Mesenchymal stem cell (in vitro differentiated cells and primary cell): ENCODE measurements at regions not wholly inside any gene's neighbourhood (a gene's known extent, or its start where the extent isn't known, plus 50 kb on each side); places are given as distances from the start of the nearest gene placed in this dataset.

ENCODE experiments used
- DNase-seq: peaks from one replicate; pipeline ENCODE4 v3.0.0-alpha.2; 2013
- H2AFZ ChIP-seq: one replicate; pipeline ENCODE4 v1.6.1; 2013; ENCODE audit warnings: low read depth, mild to moderate bottlenecking, control low read depth, inconsistent platforms, low read length, moderate library complexity
- H2AK5ac ChIP-seq: 2 replicates; pipeline ENCODE4 v1.6.1; 2013; ENCODE audit warnings: low read length, moderate library complexity, mild to moderate bottlenecking, inconsistent platforms; ENCODE audit not compliant: severe bottlenecking
- H2BK120ac ChIP-seq: one replicate; pipeline ENCODE4 v1.6.1; 2013; ENCODE audit warnings: low read depth, mild to moderate bottlenecking, inconsistent platforms, low read length, moderate library complexity
- H2BK12ac ChIP-seq, 2 experiments: one replicate each; pipeline ENCODE4 v1.6.1; 2013; ENCODE audit warnings: inconsistent platforms in 2 of 2, low read length in 2 of 2, mild to moderate bottlenecking in 2 of 2, moderate library complexity in 2 of 2, control low read depth in 1 of 2
- H2BK15ac ChIP-seq: one replicate; pipeline ENCODE4 v1.6.1; 2013; ENCODE audit warnings: mild to moderate bottlenecking, low read depth, inconsistent platforms; ENCODE audit not compliant: poor library complexity, severe bottlenecking
- H2BK5ac ChIP-seq: 2 replicates; pipeline ENCODE4 v1.6.1; 2013; ENCODE audit warnings: low read depth, mild to moderate bottlenecking, low read length, control low read depth, inconsistent platforms; ENCODE audit not compliant: poor library complexity, severe bottlenecking
- H3K14ac ChIP-seq, 2 experiments: one replicate each; pipeline ENCODE4 v1.6.1; 2013; ENCODE audit warnings: inconsistent platforms in 2 of 2, low read length in 2 of 2, control low read depth in 1 of 2, mild to moderate bottlenecking in 1 of 2, moderate library complexity in 1 of 2
- H3K18ac ChIP-seq, 2 experiments: one replicate each; pipeline ENCODE4 v1.6.1; 2013; ENCODE audit warnings: inconsistent platforms in 2 of 2, low read length in 2 of 2, control low read depth in 1 of 2, low read depth in 1 of 2, mild to moderate bottlenecking in 1 of 2
- H3K23ac ChIP-seq, 2 experiments: one replicate each; pipeline ENCODE4 v1.6.1; 2013; ENCODE audit warnings: inconsistent platforms in 2 of 2, low read length in 2 of 2, mild to moderate bottlenecking in 2 of 2, moderate library complexity in 2 of 2, control low read depth in 1 of 2
- H3K27ac ChIP-seq: 2 replicates; pipeline ENCODE4 v1.5.1; 2013; ENCODE audit warnings: mild to moderate bottlenecking, moderate library complexity, low read length, control low read depth, inconsistent platforms; ENCODE audit not compliant: poor library complexity, severe bottlenecking
- H3K27me3 ChIP-seq, 2 experiments: 2 replicates each; pipeline versions ENCODE4 v1.6.1 to v1.7.0; 2013; ENCODE audit warnings: low read length in 2 of 2, mild to moderate bottlenecking in 2 of 2, moderate library complexity in 2 of 2, control low read depth in 1 of 2, inconsistent platforms in 1 of 2; ENCODE audit not compliant: control insufficient read depth in 1 of 2, insufficient read depth in 1 of 2
- H3K36me3 ChIP-seq, 2 experiments: 2 replicates each; pipeline versions ENCODE4 v1.6.1 to v1.7.0; 2013; ENCODE audit warnings: low read length in 2 of 2, control low read depth in 1 of 2, inconsistent platforms in 1 of 2, low read depth in 1 of 2, mild to moderate bottlenecking in 1 of 2; ENCODE audit not compliant: insufficient read depth in 2 of 2, control insufficient read depth in 1 of 2
- H3K4ac ChIP-seq, 2 experiments: one replicate each; pipeline ENCODE4 v1.6.1; 2013; ENCODE audit warnings: inconsistent platforms in 2 of 2, low read length in 2 of 2, mild to moderate bottlenecking in 2 of 2, moderate library complexity in 2 of 2, control low read depth in 1 of 2, low read depth in 1 of 2
- H3K4me1 ChIP-seq: 2 replicates; pipeline ENCODE4 v1.6.1; 2013; ENCODE audit warnings: low read depth, low read length, control low read depth; ENCODE audit not compliant: control insufficient read depth, insufficient read depth
- H3K4me2 ChIP-seq: 2 replicates; pipeline ENCODE4 v1.6.1; 2013; ENCODE audit warnings: low read length, mild to moderate bottlenecking, inconsistent platforms; ENCODE audit not compliant: poor library complexity, severe bottlenecking
- H3K4me3 ChIP-seq, 2 experiments: 2 replicates each; pipeline versions ENCODE4 v1.5.1 to v1.7.0; 2013; ENCODE audit warnings: low read length in 2 of 2, mild to moderate bottlenecking in 2 of 2, control low read depth in 1 of 2, low read depth in 1 of 2; ENCODE audit not compliant: insufficient read depth in 1 of 2
- H3K79me1 ChIP-seq: replicated peaks from 2 replicates; pipeline ENCODE4 v1.6.1; 2013; ENCODE audit warnings: mild to moderate bottlenecking, control low read depth, low read length, inconsistent platforms; ENCODE audit not compliant: poor library complexity, severe bottlenecking
- H3K9ac ChIP-seq: 2 replicates; pipeline ENCODE4 v1.7.0; 2013; ENCODE audit warnings: mild to moderate bottlenecking, low read length, moderate library complexity
- H3K9me3 ChIP-seq: 2 replicates; pipeline ENCODE4 v1.7.0; 2013; ENCODE audit warnings: mild to moderate bottlenecking, low read length; ENCODE audit not compliant: control insufficient read depth
- H4K8ac ChIP-seq: one replicate; pipeline ENCODE4 v1.6.1; 2013; ENCODE audit warnings: inconsistent platforms, mild to moderate bottlenecking, low read length, moderate library complexity
- H4K91ac ChIP-seq: one replicate; pipeline ENCODE4 v1.6.1; 2013; ENCODE audit warnings: mild to moderate bottlenecking, low read length, inconsistent platforms
- WGBS: methylation state at CpG from one replicate; pipeline ENCODE4 v1.1.7; 2013; ENCODE audit warnings: mixed read lengths; 5-methylcytosine and 5-hydroxymethylcytosine counted together

GRCh38 chr10:43913676-43914235 is 265.1 kb upstream of the ZNF32 start:
- no peaks in the 10 kb centered on the region for H3K9me3 ChIP-seq
- H4K91ac ChIP-seq = peak overlapping the region; percentile 82

DNA sequence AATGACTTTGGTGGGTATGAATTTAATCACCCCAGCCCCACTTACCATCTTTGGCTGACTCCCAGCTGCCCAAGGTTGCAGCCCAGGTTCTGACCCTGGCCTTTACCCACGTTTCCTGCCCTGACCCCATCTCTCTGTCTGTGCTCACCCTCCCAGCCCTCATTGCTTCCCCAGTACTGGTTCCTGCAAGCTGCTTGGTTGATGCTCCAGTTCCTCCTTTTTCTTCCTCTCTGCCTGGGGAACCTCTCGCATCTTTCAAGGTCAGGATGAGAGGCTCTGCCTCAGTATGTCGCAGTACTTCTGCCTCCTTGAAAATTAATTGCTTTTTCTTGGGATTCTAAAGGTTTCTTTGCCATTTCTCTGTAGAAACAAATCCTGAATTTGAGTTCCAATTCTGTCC is 263.8 kb upstream of the ZNF32 start:
- WGBS = 90% methylated on average over 2 of the region's 3 CpGs

More at GRCh38 chr10:43913676-43914235, 265.1 kb upstream of the ZNF32 start:
- WGBS = 85% methylated on average over 7 of the region's 8 CpGs
- Histone ChIP-seq H4K8ac (peak overlapping the region; percentile 81), H2BK15ac (peak overlapping the region; percentile 40), H3K4ac (no peak overlapping the region), H2BK12ac (peak overlapping the region; percentile 55 to 98), H3K27ac (no peak overlapping the region), H2BK5ac (no peak overlapping the region), H3K27me3 (no peaks in the 10 kb centered on the region), H3K4me3 (no peak overlapping the region), H3K4me1 (peaks cover 4% of the 10 kb centered on the region), H3K36me3 (no peaks in the 10 kb centered on the region), H3K23ac (no peak overlapping the region), H3K79me1 (no peaks in the 10 kb centered on the region), H3K14ac (no peak overlapping the region), H2AK5ac (no peak overlapping the region), H2AFZ (no peak overlapping the region), H3K4me2 (no peak overlapping the region), H3K18ac (peak overlapping the region in 1 of 2 experiments; percentile 30), H3K9ac (no peak overlapping the region), H2BK120ac (no peak overlapping the region)
- no peak for DNase-seq

DNA sequence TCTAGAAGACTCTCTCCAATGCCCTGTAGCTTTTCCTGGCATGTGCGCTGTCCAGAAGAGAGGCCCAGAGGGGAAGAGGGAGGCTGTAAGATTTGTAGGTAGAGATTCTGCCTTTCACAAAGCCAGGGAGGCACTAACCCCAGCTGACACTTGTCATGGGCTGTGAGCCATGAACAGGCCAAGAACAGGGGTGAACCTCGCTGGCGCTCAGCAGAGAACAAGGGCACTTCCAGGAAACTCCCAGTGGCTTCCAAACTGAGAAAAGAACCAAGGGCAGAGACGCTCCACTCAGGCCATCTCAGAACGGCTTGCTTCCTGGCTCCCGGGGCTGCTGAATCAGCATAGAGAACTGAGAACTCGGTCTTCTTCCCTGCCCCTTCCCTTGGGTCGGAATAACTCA is 257.8 kb upstream of the ZNF32 start:
- Histone ChIP-seq H3K79me1 (no peaks in the 10 kb centered on the region), H3K4me2 (no peak overlapping the region)

More for the DNA sequence above, 263.8 kb upstream of the ZNF32 start:
- Histone ChIP-seq H3K4me1 (peaks cover 4% of the 10 kb centered on the region), H3K27me3 (no peaks in the 10 kb centered on the region), H2AK5ac (peak overlapping the region; percentile 53), H2BK5ac (no peak overlapping the region), H3K14ac (no peak overlapping the region), H3K9me3 (no peaks in the 10 kb centered on the region), H3K79me1 (no peaks in the 10 kb centered on the region), H3K27ac (no peak overlapping the region), H3K4me2 (no peak overlapping the region), H4K91ac (peak overlapping the region; percentile 69), H3K23ac (no peak overlapping the region), H3K9ac (no peak overlapping the region), H2AFZ (no peak overlapping the region), H3K4ac (no peak overlapping the region), H4K8ac (peak overlapping the region; percentile 19), H3K36me3 (no peaks in the 10 kb centered on the region), H2BK15ac (no peak overlapping the region), H2BK12ac (peak overlapping the region; percentile 34 to 80), H3K18ac (peak overlapping the region; percentile 48 to 67), H3K4me3 (no peak overlapping the region), H2BK120ac (no peak overlapping the region)
- DNase-seq = no peak

DNA sequence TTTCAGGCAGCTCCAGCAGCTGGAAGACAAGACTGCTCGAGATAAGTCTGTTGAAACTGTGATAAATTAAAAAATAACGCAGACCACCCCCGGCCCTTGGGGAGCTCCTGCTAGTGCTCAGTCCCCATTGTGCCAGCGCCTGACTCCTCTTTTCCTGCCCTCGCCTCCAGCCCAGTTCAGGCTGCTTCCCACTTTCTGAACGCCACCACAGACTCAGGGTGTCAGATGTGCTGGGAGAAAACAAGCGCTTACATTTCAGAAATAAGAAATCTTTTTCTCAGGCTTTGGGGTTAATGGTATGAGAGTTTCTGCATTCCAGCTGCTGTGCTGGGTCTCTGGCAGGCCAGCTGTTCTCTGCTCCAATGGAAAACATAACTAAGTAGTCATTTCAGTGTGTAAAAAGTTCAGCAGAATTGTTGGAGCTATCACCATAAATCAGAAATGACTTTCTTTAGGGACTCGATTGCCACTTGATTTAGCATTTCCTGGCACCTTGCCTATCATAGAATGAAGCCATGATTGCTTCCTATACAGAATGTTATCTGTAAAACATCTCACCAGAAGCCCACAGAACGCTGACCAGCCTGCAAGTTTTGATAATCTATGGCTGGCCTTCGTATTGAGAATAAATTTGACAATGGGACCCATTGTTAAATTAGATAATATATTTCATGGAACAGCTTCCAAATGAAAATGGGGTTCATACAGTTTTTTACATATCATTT is 257.0 kb upstream of the ZNF32 start:
- no peak overlapping the region for H2BK120ac ChIP-seq
- no peak overlapping the region for H2BK15ac ChIP-seq
- no peak overlapping the region for H4K91ac ChIP-seq
- peaks cover 6% of the 10 kb centered on the region for H3K4me1 ChIP-seq
- peaks cover 0 to 15% of the 10 kb centered on the region in 2 experiments for H3K27me3 ChIP-seq
- H3K36me3 ChIP-seq = no peaks in the 10 kb centered on the region
- DNase-seq = peak; percentile 77
- no peak overlapping the region for H2AK5ac ChIP-seq
- no peaks in the 10 kb centered on the region for H3K79me1 ChIP-seq
- H3K23ac ChIP-seq = no peak overlapping the region
- H3K4me3 ChIP-seq = no peak overlapping the region
- H2BK5ac ChIP-seq = no peak overlapping the region
- H3K27ac ChIP-seq = no peak overlapping the region
- peak overlapping the region; percentile 39 for H3K9ac ChIP-seq
- peak overlapping the region in 1 of 2 experiments; percentile 80 for H3K4ac ChIP-seq
- no peak overlapping the region for H3K14ac ChIP-seq
- no peak overlapping the region for H4K8ac ChIP-seq
- H3K4me2 ChIP-seq = no peak overlapping the region
- WGBS = 48% methylated on average over 7 of the region's 10 CpGs
- H3K18ac ChIP-seq = peak overlapping the region in 1 of 2 experiments; percentile 11
- H2AFZ ChIP-seq = no peak overlapping the region
- H3K9me3 ChIP-seq = no peaks in the 10 kb centered on the region
- H2BK12ac ChIP-seq = peak overlapping the region in 1 of 2 experiments; percentile 21

More for the DNA sequence above, 257.8 kb upstream of the ZNF32 start:
- Histone ChIP-seq H4K8ac (peak overlapping the region; percentile 61), H3K4ac (no peak overlapping the region), H3K4me3 (no peak overlapping the region), H2BK120ac (peak overlapping the region; percentile 2), H3K9ac (peak overlapping the region; percentile 15), H3K23ac (no peak overlapping the region), H2AK5ac (no peak overlapping the region), H2BK5ac (no peak overlapping the region), H2BK12ac (peak overlapping the region; percentile 6 to 27), H3K27me3 (peaks cover 0 to 15% of the 10 kb centered on the region in 2 experiments), H3K14ac (no peak overlapping the region), H4K91ac (peak overlapping the region; percentile 1), H3K36me3 (no peaks in the 10 kb centered on the region), H3K9me3 (no peaks in the 10 kb centered on the region), H3K27ac (no peak overlapping the region), H2AFZ (no peak overlapping the region), H2BK15ac (no peak overlapping the region), H3K18ac (peak overlapping the region; percentile 3 to 13), H3K4me1 (peaks cover 6% of the 10 kb centered on the region)
- no peak for DNase-seq
- WGBS = 65% methylated on average over 8 of the region's 8 CpGs
